ENCODE measurements at regions not wholly inside any gene's neighbourhood (a gene's known extent, or its start where the extent isn't known, plus 50 kb on each side); places are given as distances from the start of the nearest gene placed in this dataset.

- POLR2A ChIA-PET: no interaction called here
- Mint-ChIP-seq H3K27me3 (peaks cover 27% of the 10 kb centered on the region), H3K4me1 (no peaks in the 10 kb centered on the region), H3K27ac (no peak overlapping the region), H3K9me3 (peaks cover 8% of the 10 kb centered on the region), H3K4me3 (no peak overlapping the region), H3K36me3 (ENCODE audit: low read depth) (no peaks in the 10 kb centered on the region)
- intact Hi-C loops (cut with micrococcal nuclease): no loop called here
- ATAC-seq (ENCODE audit: low read depth) (no peak), DNase-seq (no peak)
- CTCF ChIA-PET: no interaction called here
- no peak for TF ChIP-seq CTCF (IDR thresholded peaks at IDR 0.05)
These were observed 66.4 kb upstream of the STUM start for GRCh38 chr1:226482196-226482595.

- CTCF ChIA-PET: no interaction called here
- Mint-ChIP-seq H3K36me3 (ENCODE audit: low read depth) (no peaks in the 10 kb centered on the region), H3K27me3 (peaks cover 30% of the 10 kb centered on the region), H3K4me3 (no peak overlapping the region), H3K27ac (no peak overlapping the region), H3K4me1 (no peaks in the 10 kb centered on the region), H3K9me3 (peaks cover 8% of the 10 kb centered on the region)
- intact Hi-C loops (cut with micrococcal nuclease): no loop called here
- POLR2A ChIA-PET: no interaction called here
- TF ChIP-seq CTCF (IDR thresholded peaks at IDR 0.05): no peak
- ATAC-seq (ENCODE audit: low read depth) (no peak), DNase-seq (no peak)
These were observed 65.4 kb upstream of the STUM start for GRCh38 chr1:226482975-226483700.

GRCh38 chr1:226485192-226485591 lies 63.4 kb upstream of the STUM start:
- H3K27me3 Mint-ChIP-seq: peaks cover 30% of the 10 kb centered on the region
- H3K36me3 Mint-ChIP-seq (ENCODE audit: low read depth): no peaks in the 10 kb centered on the region
- H3K27ac Mint-ChIP-seq: no peak overlapping the region
- TF ChIP-seq CTCF (IDR thresholded peaks at IDR 0.05): no peak
- CTCF ChIA-PET: no interaction called here
- intact Hi-C loops (cut with micrococcal nuclease): no loop called here
- DNase-seq (no peak), ATAC-seq (ENCODE audit: low read depth) (no peak)
- H3K9me3 Mint-ChIP-seq: peaks cover 8% of the 10 kb centered on the region
- POLR2A ChIA-PET: no interaction called here
- no peak overlapping the region for H3K4me3 Mint-ChIP-seq
- peaks cover 5% of the 10 kb centered on the region for H3K4me1 Mint-ChIP-seq

GRCh38 chr1:226486161-226486560 lies 62.4 kb upstream of the STUM start:
- ChIA-PET POLR2A (no interaction called here), CTCF (no interaction called here)
- ATAC-seq (ENCODE audit: low read depth) (no peak), DNase-seq (no peak)
- intact Hi-C loops (cut with micrococcal nuclease): no loop called here
- Mint-ChIP-seq H3K36me3 (ENCODE audit: low read depth) (no peaks in the 10 kb centered on the region), H3K27me3 (peaks cover 30% of the 10 kb centered on the region), H3K9me3 (peaks cover 8% of the 10 kb centered on the region), H3K27ac (no peak overlapping the region), H3K4me1 (peaks cover 9% of the 10 kb centered on the region), H3K4me3 (no peak overlapping the region)
- TF ChIP-seq CTCF (IDR thresholded peaks at IDR 0.05): no peak

- TF ChIP-seq CTCF (IDR thresholded peaks at IDR 0.05): no peak
- peaks cover 20% of the 10 kb centered on the region for H3K27me3 Mint-ChIP-seq
- H3K9me3 Mint-ChIP-seq: peaks cover 8% of the 10 kb centered on the region
- no peaks in the 10 kb centered on the region for H3K36me3 Mint-ChIP-seq (ENCODE audit: low read depth)
- ChIA-PET POLR2A (no interaction called here), CTCF (no interaction called here)
- H3K27ac Mint-ChIP-seq: no peak overlapping the region
- no peak for ATAC-seq (ENCODE audit: low read depth)
- no peak for DNase-seq
- no peak overlapping the region for H3K4me3 Mint-ChIP-seq
- intact Hi-C loops (cut with micrococcal nuclease): no loop called here
- peaks cover 16% of the 10 kb centered on the region for H3K4me1 Mint-ChIP-seq
These were observed 60.6 kb upstream of the STUM start for GRCh38 chr1:226487921-226488320.

Data from activated B cell treated with CpG ODN at 0.5 μM for 24 hours (primary cell).